OCI-LY7 (cell line): ENCODE measurements at regions not wholly inside any gene's neighbourhood (a gene's known extent, or its start where the extent isn't known, plus 50 kb on each side); places are given as distances from the start of the nearest gene placed in this dataset.

Source experiments
- BruUV-seq: library from RNA; stranded (reverse); fragments of 400-500 nt; replicated peaks from 2 replicates; lab custom pipeline; 2021; lab: Mats Ljungman, UMichigan
- CTCF ChIA-PET: fragments of 300-600 bp; sonication (Branson Sonifier 250); formaldehyde crosslinking; loops from one replicate; lab custom pipeline; 2022; ENCODE audit warnings: antibody characterized with exemption; ENCODE audit not compliant: unreplicated experiment; lab: Charles Lee
- POLR2A ChIA-PET: fragments of 300-600 bp; sonication (Branson Sonifier 250); formaldehyde crosslinking; loops from one replicate; lab custom pipeline; 2022; ENCODE audit warnings: antibody characterized with exemption; lab: Charles Lee
- DNase-seq: peaks from one replicate; pipeline ENCODE4 v3.0.0-alpha.2; 2015; ENCODE audit warnings: low spot score
- H2AFZ ChIP-seq: fragments of 200-600 bp; sonication (generic), shearing (Covaris generic); 2 replicates; pipeline ENCODE4 v1.6.1; 2014; ENCODE audit warnings: mild to moderate bottlenecking, antibody characterized with exemption, low read length, moderate library complexity
- H3K27ac ChIP-seq: fragments of 200-600 bp; sonication (generic); 2 replicates; pipeline ENCODE4 v1.5.1; 2014; ENCODE audit warnings: mixed run types, low read depth, mild to moderate bottlenecking, moderate library complexity, low read length, inconsistent platforms; ENCODE audit not compliant: poor library complexity, severe bottlenecking
- H3K36me3 ChIP-seq: fragments of 200-600 bp; sonication (generic); 2 replicates; pipeline ENCODE4 v1.6.1; 2014; ENCODE audit warnings: mild to moderate bottlenecking, antibody characterized with exemption, low read length, moderate library complexity, mixed read lengths; ENCODE audit not compliant: insufficient read depth
- H3K4me1 ChIP-seq: fragments of 200-600 bp; sonication (generic); 2 replicates; pipeline ENCODE4 v1.5.1; 2014; ENCODE audit warnings: mild to moderate bottlenecking, low read length; ENCODE audit not compliant: insufficient read depth, poor library complexity, severe bottlenecking
- H3K4me2 ChIP-seq: fragments of 200-600 bp; sonication (generic); 2 replicates; pipeline ENCODE4 v1.6.1; 2014; ENCODE audit warnings: mild to moderate bottlenecking, low read length
- H3K4me3 ChIP-seq: fragments of 200-600 bp; sonication (generic); 2 replicates; pipeline ENCODE4 v1.5.1; 2014; ENCODE audit warnings: mild to moderate bottlenecking, low read depth, low read length; ENCODE audit not compliant: poor library complexity, severe bottlenecking
- H3K79me2 ChIP-seq: fragments of 200-600 bp; sonication (generic); 2 replicates; pipeline ENCODE4 v1.6.1; 2016; ENCODE audit warnings: low read depth, mild to moderate bottlenecking, low read length, moderate library complexity, mixed read lengths; ENCODE audit not compliant: insufficient read depth
- H3K9me2 ChIP-seq: fragments of 200-600 bp; sonication (generic); 2 replicates; pipeline ENCODE4 v1.6.1; 2016; ENCODE audit warnings: mild to moderate bottlenecking, low read length, mixed read lengths; ENCODE audit not compliant: insufficient read depth
- H3K9me3 ChIP-seq: fragments of 200-600 bp; sonication (generic); 2 replicates; pipeline ENCODE4 v1.6.1; 2014; ENCODE audit warnings: mild to moderate bottlenecking, mixed run types, low read length, mixed read lengths
- H4K20me1 ChIP-seq: fragments of 200-600 bp; sonication (generic); 2 replicates; pipeline ENCODE4 v1.6.1; 2014; ENCODE audit warnings: mild to moderate bottlenecking, antibody characterized with exemption, low read length, moderate library complexity, mixed read lengths; ENCODE audit not compliant: insufficient read depth
- CTCF ChIP-seq: fragments of 200-600 bp; sonication (generic); conservative IDR thresholded peaks from 2 replicates; pipeline ENCODE4 v1.5.1; 2014; ENCODE audit warnings: mild to moderate bottlenecking, antibody characterized with exemption, low read length, moderate library complexity, mixed read lengths
- EZH2phosphoT487 ChIP-seq: fragments of 200-600 bp; sonication (generic); IDR thresholded peaks from 2 replicates; pipeline ENCODE4 v1.6.1; 2018; ENCODE audit warnings: low read depth, borderline replicate concordance, mild to moderate bottlenecking, mixed run types, antibody characterized with exemption, low read length, moderate library complexity, mixed read lengths
- intact Hi-C: fragments of 100-400 bp; cut with micrococcal nuclease; formaldehyde crosslinking; loops from one replicate; pipeline ENCODE4 v1.10.0; 2022; ENCODE audit not compliant: unreplicated experiment

GRCh38 chr2:160614391-160614790 is 120.8 kb upstream of the RBMS1 start:
- ChIA-PET POLR2A (interaction anchor here (0.6 to 0.9 kb wide), 2 partner anchors 349 to 908 kb away, joined by 3 read pairs; no protein-coding TSS in a partner anchor), CTCF (no interaction called here)
- intact Hi-C loops = no loop called here
- Histone ChIP-seq H3K9me2 (no peaks in the 10 kb centered on the region), H3K9me3 (no peaks in the 10 kb centered on the region), H3K4me1 (no peaks in the 10 kb centered on the region), H3K36me3 (no peaks in the 10 kb centered on the region), H3K79me2 (no peaks in the 10 kb centered on the region), H2AFZ (no peak overlapping the region), H3K27ac (no peak overlapping the region), H3K4me2 (no peak overlapping the region), H4K20me1 (no peaks in the 10 kb centered on the region), H3K4me3 (no peak overlapping the region)
- no TSS peak for BruUV-seq
- no peak for TF ChIP-seq EZH2phosphoT487
- no peak for DNase-seq

- H3K4me1 ChIP-seq = no peaks in the 10 kb centered on the region
- H3K4me2 ChIP-seq = no peak overlapping the region
- no peak overlapping the region for H3K4me3 ChIP-seq
- DNase-seq = no peak
- no peaks in the 10 kb centered on the region for H3K79me2 ChIP-seq
- ChIA-PET POLR2A (no interaction called here), CTCF (no interaction called here)
- no peaks in the 10 kb centered on the region for H3K36me3 ChIP-seq
- no peaks in the 10 kb centered on the region for H3K9me2 ChIP-seq
- intact Hi-C loops = no loop called here
- H2AFZ ChIP-seq = no peak overlapping the region
- no TSS peak for BruUV-seq
- H4K20me1 ChIP-seq = no peaks in the 10 kb centered on the region
- no peaks in the 10 kb centered on the region for H3K9me3 ChIP-seq
- no peak for TF ChIP-seq CTCF
- H3K27ac ChIP-seq = no peak overlapping the region
Observed at GRCh38 chr2:160615706-160616105, 122.1 kb upstream of the RBMS1 start.

GRCh38 chr2:160616149-160616548 is 122.5 kb upstream of the RBMS1 start:
- Histone ChIP-seq H3K27ac (no peak overlapping the region), H4K20me1 (no peaks in the 10 kb centered on the region), H3K9me2 (no peaks in the 10 kb centered on the region), H3K9me3 (no peaks in the 10 kb centered on the region), H3K4me3 (no peak overlapping the region), H3K4me1 (no peaks in the 10 kb centered on the region), H3K4me2 (no peak overlapping the region), H3K36me3 (no peaks in the 10 kb centered on the region), H2AFZ (no peak overlapping the region), H3K79me2 (no peaks in the 10 kb centered on the region)
- no peak for DNase-seq
- CTCF ChIA-PET = no interaction called here
- intact Hi-C loops = no loop called here
- POLR2A ChIA-PET = no interaction called here
- TF ChIP-seq CTCF (no peak), EZH2phosphoT487 (no peak)
- BruUV-seq = no TSS peak
